ENCODE measurements at regions not wholly inside any gene's neighbourhood (a gene's known extent, or its start where the extent isn't known, plus 50 kb on each side); places are given as distances from the start of the nearest gene placed in this dataset.

- TF ChIP-seq MYC (CRISPR knock-in tag; IDR thresholded peaks at IDR 0.05; ENCODE audit: borderline replicate concordance) = no peak
- no peak for TF ChIP-seq ZNF160 (CRISPR knock-in tag; IDR thresholded peaks at IDR 0.05)
- no peak for TF ChIP-seq ZMAT3 (CRISPR knock-in tag; conservative IDR thresholded peaks at IDR 0.05)
- no peak for TF ChIP-seq SKI (IDR thresholded peaks at IDR 0.05; ENCODE audit: partially characterized antibody)
- TF ChIP-seq, protein P1, sequence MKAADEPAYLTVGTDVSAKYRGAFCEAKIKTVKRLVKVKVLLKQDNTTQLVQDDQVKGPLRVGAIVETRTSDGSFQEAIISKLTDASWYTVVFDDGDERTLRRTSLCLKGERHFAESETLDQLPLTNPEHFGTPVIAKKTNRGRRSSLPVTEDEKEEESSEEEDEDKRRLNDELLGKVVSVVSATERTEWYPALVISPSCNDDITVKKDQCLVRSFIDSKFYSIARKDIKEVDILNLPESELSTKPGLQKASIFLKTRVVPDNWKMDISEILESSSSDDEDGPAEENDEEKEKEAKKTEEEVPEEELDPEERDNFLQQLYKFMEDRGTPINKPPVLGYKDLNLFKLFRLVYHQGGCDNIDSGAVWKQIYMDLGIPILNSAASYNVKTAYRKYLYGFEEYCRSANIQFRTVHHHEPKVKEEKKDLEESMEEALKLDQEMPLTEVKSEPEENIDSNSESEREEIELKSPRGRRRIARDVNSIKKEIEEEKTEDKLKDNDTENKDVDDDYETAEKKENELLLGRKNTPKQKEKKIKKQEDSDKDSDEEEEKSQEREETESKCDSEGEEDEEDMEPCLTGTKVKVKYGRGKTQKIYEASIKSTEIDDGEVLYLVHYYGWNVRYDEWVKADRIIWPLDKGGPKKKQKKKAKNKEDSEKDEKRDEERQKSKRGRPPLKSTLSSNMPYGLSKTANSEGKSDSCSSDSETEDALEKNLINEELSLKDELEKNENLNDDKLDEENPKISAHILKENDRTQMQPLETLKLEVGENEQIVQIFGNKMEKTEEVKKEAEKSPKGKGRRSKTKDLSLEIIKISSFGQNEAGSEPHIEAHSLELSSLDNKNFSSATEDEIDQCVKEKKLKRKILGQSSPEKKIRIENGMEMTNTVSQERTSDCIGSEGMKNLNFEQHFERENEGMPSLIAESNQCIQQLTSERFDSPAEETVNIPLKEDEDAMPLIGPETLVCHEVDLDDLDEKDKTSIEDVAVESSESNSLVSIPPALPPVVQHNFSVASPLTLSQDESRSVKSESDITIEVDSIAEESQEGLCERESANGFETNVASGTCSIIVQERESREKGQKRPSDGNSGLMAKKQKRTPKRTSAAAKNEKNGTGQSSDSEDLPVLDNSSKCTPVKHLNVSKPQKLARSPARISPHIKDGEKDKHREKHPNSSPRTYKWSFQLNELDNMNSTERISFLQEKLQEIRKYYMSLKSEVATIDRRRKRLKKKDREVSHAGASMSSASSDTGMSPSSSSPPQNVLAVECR (CRISPR knock-in tag; IDR thresholded peaks at IDR 0.05; ENCODE audit: borderline replicate concordance) = no peak
- no peak for TF ChIP-seq CSRNP2 (CRISPR knock-in tag; conservative IDR thresholded peaks at IDR 0.05; ENCODE audit: low read depth)
- TF ChIP-seq, protein P2, sequence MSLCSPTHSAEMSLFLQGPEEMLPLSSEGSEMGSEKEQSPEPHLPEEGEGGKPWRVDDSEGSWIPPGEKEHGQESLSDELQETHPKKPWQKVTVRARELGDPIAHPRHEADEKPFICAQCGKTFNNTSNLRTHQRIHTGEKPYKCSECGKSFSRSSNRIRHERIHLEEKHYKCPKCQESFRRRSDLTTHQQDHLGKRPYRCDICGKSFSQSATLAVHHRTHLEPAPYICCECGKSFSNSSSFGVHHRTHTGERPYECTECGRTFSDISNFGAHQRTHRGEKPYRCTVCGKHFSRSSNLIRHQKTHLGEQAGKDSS (CRISPR knock-in tag; IDR thresholded peaks at IDR 0.05; ENCODE audit: borderline replicate concordance, low read depth) = no peak
- peak; percentile 39; the same call in 1 of the 2 replicates for TF ChIP-seq ZMYM4 (CRISPR knock-in tag; IDR thresholded peaks at IDR 0.05)
- peak; percentile 74 for TF ChIP-seq ZNF124 (CRISPR knock-in tag; IDR thresholded peaks at IDR 0.05)
- peak; percentile 32; the same call in 1 of the 2 replicates for TF ChIP-seq SOX5 (CRISPR knock-in tag; IDR thresholded peaks at IDR 0.05; ENCODE audit: borderline replicate concordance)
- no peak for TF ChIP-seq PHB2 (IDR thresholded peaks at IDR 0.05; ENCODE audit: partially characterized antibody)
- 0 out of 2 replicates have a peak, but pooled peaks have one; percentile 26 for TF ChIP-seq CEBPB (IDR thresholded peaks at IDR 0.05; ENCODE audit: borderline replicate concordance, low read depth, low read length)
- 0 out of 2 replicates have a peak, but pooled peaks have one; percentile 73 for TF ChIP-seq SP140L (CRISPR knock-in tag; IDR thresholded peaks at IDR 0.05; ENCODE audit: borderline replicate concordance)
- TF ChIP-seq, protein P3, sequence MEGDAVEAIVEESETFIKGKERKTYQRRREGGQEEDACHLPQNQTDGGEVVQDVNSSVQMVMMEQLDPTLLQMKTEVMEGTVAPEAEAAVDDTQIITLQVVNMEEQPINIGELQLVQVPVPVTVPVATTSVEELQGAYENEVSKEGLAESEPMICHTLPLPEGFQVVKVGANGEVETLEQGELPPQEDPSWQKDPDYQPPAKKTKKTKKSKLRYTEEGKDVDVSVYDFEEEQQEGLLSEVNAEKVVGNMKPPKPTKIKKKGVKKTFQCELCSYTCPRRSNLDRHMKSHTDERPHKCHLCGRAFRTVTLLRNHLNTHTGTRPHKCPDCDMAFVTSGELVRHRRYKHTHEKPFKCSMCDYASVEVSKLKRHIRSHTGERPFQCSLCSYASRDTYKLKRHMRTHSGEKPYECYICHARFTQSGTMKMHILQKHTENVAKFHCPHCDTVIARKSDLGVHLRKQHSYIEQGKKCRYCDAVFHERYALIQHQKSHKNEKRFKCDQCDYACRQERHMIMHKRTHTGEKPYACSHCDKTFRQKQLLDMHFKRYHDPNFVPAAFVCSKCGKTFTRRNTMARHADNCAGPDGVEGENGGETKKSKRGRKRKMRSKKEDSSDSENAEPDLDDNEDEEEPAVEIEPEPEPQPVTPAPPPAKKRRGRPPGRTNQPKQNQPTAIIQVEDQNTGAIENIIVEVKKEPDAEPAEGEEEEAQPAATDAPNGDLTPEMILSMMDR (CRISPR knock-in tag; IDR thresholded peaks at IDR 0.05) = peak; percentile 94
- TF ChIP-seq ZGPAT (CRISPR knock-in tag; IDR thresholded peaks at IDR 0.05) = 0 out of 2 replicates have a peak, but pooled peaks have one; percentile 19
- TF ChIP-seq, protein P4, sequence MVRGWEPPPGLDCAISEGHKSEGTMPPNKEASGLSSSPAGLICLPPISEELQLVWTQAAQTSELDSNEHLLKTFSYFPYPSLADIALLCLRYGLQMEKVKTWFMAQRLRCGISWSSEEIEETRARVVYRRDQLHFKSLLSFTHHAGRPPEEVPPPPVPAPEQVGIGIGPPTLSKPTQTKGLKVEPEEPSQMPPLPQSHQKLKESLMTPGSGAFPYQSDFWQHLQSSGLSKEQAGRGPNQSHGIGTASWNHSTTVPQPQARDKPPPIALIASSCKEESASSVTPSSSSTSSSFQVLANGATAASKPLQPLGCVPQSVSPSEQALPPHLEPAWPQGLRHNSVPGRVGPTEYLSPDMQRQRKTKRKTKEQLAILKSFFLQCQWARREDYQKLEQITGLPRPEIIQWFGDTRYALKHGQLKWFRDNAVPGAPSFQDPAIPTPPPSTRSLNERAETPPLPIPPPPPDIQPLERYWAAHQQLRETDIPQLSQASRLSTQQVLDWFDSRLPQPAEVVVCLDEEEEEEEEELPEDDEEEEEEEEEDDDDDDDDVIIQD (CRISPR knock-in tag; IDR thresholded peaks at IDR 0.05; ENCODE audit: low read depth) = peak; percentile 68; the same call in 1 of the 2 replicates
- TF ChIP-seq ZFP41 (CRISPR knock-in tag; IDR thresholded peaks at IDR 0.05; ENCODE audit: borderline replicate concordance) = no peak
- no peak for TF ChIP-seq ZNF552 (CRISPR knock-in tag; IDR thresholded peaks at IDR 0.05; ENCODE audit: borderline replicate concordance)
- no peak for TF ChIP-seq ZNF777 (CRISPR knock-in tag; IDR thresholded peaks at IDR 0.05)
Measured at GRCh38 chr2:204325468-204325867, 219.8 kb upstream of the PARD3B start (continued).
